ENCODE measurements at regions not wholly inside any gene's neighbourhood (a gene's known extent, or its start where the extent isn't known, plus 50 kb on each side); places are given as distances from the start of the nearest gene placed in this dataset.
"Not testable (repeated sequence)": the region's sequence is repeated elsewhere in the genome, so short reads cannot be mapped to it uniquely, and the experiment has no call there.

DNA sequence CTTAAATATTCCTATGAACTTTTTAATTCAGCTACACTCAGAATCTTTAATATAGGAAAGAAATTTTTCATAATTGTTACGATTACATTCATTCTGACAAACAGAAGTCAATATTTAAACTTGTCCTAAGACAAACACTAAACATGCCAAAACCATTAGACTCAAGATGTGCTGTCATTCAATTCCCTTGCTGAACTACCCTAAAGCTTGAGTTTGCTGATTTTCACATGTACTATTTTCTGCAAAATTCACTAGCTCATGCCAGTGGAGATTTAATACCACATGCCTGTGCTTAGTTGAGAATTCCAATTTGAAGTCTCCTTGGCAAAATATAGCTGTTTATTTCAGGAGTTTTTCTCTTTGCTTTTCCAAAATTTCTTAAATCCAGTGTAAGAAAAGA lies 448.0 kb downstream of the COL12A1 start:
- no peak for DNase-seq

DNA sequence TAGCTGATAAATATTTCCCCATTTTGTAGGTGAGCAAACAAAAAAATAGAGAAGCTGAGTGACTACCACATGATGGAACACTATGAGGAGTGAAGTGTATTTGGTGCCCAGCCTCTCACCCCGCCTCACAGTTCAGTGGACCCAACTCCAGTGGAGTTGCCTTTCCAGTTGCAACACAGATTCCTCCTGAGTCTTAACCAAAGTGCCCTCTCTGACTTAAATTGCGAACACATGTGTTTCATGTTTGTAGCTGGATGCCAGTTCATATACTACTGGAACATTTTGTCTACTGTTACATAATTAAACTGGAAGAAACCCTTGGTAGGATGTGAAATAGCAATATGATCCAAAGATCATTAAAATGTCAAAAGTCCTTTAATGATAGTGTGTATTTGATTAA lies 448.9 kb downstream of the COL12A1 start:
- DNase-seq, result no peak

DNA sequence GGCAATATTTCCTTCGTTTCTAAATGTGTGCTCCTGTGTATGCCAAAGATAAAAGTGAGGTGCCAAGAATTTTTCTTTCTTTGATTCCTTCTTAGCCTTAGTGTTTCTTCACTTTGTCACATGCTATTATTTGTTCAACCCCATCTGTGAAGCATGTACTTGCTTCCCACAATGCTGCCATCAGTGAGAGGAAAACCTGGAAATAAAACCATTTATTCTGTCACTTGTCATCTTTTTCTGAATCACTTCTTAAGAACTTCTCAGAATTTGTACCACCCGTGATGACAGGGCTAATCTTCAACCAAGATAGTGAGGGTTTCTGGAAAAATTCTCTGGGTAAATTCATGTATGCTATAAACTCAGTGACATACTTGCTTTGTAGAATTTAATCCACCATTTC lies 450.1 kb downstream of the COL12A1 start:
- no peak for DNase-seq

DNA sequence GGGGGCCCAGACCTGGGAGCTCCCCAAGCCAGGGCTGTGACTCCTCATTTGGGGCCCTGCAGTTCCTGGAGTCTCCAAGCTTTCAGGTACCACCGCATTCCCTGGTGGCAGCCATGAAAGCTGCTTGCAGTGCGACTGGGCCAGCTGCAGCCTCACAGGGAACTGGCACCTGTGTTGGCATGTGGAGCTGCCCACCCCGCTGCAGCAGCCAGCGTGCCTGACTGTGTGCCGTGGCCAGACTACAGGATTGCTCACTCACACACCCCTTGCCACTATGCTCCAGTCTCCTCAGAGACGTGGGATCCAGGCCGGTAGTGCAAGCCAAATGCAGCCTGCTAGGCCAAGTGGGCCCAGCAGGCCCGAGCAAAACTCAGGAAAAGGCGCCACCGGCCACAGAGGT lies 450.7 kb downstream of the COL12A1 start:
- DNase-seq, result no peak

DNA sequence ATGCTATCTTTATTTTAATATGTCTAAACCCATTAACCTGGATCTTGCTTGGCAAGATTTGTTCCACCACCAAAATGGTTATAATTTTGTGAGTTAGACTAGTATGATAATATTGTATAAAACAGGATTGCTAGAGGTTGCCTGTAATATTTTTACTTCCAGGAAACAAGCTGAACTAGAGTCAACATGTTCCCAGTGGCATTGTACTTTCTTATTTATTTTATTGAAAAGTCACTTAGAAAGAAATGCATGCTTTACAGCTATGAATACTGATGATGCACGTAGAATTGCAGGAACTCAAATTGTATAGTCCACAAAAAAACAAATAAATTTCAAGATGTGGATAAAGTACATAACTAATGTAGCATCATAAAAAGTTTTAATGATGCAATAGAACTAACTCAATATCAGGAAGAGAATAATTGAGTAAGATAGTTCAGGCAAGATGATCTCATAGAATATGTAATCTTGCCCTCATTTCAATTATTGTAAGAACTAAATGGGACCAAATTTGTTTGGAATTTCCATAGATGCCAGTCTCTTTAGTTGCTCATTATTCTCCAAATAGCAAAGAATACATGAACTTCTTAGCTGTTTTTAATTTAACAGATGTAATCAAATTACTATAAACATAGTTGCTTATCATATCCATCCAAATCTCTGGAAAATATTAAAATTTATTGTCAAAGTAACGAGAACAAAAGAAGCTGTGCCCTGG lies 451.8 kb downstream of the COL12A1 start:
- no peak for DNase-seq

DNA sequence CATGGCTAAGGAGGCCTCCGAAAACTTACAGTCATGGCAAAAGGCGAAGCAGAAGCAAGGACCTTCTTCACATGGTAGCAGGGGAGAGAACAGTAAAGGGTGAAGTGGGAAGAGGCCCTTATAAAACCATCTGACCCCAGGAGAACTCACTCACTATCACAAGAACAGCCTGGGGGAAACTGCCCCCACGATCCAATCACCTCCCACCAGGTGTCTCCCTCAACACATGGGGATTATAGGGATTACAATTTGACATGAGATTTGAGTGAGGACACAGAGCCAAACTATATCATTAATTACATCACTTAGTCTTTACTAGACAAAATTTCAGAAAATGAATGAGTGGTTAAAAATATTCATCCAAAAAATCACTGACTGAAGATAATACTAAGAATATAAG lies 453.6 kb downstream of the COL12A1 start:
- no peak for DNase-seq

DNA sequence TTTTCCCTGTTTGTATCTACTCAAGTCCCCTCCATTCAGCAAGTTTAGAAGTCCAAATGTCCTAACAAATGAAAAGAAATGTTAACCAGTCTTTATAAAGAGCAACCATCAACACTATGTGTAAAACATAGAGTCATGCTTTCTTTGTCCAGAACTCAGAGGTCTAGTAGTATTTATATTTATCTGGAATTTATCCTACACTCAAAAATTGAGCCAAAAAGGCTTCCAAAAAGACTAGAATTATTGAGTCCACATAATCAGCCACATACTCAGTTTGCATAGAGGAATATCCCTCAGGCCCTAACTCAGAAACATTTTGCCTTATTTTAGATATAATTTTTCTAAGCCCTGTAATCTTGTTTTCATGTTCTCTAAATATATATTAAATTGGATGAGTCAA lies 455.0 kb downstream of the COL12A1 start:
- no peak for DNase-seq

DNA sequence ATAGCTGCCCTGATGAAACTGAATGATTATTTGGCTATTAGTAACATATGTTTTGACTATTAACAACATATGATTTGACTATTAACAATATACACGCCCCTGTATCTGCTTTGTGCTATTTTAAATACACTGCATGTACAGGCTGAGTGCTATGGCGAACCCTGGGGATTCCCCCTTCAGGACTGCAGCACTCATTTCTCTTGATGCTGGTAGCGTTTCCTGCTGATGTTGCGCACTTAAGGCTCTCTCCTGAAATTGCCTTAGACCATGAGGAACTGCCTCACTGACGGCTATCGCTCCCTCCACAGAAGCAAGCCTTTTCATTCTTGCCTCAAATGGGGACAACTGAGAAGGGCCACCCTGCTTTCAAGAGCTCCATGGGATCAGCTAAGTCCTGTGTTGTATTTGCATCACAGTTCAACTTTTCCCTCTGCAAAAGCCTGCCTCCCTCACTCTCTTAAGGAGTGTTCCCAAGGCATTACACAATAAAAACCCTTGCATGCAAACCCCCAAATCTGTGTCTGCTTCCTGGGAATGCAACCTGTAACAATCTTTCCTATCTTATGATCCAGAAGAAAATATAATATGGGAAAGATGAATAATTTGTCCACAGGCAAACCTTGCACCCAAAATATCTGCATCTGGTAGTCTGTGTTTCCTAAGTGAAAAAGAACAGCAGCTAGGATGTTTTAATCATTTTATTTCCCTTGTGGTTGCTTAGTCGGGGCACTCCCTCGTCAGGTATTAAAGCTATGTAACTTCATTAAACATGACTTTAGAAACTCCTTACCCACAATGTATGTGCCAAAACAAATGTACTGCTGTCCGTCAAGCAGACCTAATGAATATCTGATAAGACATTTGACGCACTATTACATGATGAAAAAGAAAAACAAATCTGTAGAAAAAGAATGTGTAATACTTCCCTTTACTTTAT lies 456.4 kb downstream of the COL12A1 start:
- DNase-seq, result no peak

DNA sequence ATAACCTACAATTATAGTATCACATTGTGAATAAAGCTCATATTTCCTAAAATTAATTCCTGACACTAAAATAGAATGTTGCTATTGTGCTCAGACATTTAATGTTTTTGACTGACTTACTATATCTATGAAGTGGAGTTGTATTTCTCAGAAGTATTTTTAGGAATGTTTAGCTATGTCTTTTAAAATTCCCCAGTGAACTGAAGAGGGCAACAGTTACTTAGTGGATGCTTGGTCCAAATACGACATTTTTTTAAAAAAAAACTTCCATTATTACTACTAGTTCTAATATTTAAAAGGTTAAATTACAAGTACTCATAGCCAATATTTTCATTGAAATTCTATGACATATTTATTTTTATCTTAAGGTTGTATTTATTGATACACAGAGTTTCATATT lies 460.2 kb downstream of the COL12A1 start:
- no peak for DNase-seq

DNA sequence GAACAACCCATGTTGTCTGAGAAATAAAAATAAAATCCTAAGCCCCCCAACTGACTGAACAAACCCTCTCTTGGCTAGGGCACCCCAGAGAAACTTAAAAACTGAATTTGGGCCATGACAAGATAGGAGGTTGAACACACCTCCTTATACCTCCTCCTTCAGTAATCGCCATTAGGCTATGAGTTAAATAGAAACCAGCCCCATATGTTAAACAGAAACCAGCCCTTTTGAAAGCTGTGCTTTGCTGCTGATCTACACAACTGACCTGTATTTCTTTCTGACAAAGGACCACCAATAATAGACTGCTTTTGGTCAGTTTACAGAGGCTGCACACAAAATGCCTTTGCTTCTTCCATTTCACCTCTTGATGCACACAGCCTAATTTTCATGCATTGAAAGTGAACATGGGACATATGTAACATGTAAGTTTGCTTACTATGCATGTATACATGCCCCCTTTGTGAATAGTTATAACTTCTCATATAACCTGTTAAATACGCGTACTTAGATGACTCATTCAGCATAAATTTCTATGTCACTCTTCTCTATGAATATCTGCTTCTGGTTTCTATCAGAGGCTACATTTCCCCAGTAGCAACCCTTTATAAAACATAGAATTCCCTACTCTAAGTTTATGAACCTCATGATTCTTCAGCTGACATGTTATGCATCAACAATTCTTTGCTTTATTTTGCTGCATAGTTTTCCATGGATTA lies 462.9 kb downstream of the COL12A1 start:
- no peak for DNase-seq

DNA sequence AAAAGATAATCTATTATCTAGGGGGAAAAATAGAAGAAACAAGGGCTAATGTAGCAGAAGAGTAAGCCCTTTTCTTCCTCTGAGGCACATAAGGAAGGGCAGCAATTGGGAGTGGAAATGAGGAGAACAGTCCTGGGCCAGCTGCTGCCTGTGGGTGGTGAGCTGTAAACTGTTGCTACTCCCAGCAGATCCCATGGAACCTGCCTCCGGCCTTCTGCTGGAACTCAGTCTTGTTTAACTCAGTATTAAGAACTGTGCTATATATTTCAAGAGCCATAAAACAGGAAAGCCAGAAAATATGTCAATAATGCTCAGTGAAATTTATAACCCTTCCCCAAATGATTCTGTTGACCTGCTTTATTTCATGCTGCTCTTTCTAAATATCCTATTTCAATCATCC lies 464.2 kb downstream of the COL12A1 start:
- no peak for DNase-seq

DNA sequence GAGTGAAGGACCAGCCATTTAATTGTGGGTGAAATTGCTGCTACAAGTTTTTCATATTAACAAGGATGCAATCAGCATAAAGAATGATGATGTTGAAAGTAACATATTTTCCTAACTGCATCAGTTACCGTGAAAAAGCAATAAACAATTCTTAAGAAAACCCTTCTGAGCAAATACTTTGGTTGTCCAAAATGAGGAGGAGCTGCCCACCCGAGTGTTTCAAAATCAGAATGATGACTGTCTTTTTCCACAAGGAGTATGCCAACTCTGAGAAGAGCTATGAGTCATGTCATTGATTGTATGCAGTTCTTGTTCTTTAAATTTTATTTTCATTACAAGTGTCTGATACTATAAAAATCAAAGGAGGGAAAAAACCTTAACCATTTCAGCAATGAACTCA lies 470.5 kb downstream of the COL12A1 start:
- DNase-seq, result no peak

DNA sequence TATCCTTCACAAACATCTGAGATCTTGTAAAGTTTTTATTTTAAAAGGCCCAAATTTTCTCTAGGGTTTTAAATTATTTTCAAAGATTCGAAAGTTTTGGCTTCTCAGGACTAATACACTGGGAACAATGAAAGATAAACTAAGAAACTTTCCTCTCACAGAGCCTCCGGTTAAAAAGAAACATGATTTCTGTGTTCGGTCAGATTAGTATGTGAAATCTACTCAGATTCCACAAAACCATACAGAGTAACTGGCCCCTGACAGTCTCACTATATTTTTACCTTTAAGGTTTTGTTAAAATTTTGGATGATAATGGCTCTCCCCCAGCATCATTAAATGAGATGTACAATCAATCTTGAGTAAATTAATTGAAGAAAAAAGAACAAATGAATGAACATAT lies 471.0 kb downstream of the COL12A1 start:
- no peak for DNase-seq

DNA sequence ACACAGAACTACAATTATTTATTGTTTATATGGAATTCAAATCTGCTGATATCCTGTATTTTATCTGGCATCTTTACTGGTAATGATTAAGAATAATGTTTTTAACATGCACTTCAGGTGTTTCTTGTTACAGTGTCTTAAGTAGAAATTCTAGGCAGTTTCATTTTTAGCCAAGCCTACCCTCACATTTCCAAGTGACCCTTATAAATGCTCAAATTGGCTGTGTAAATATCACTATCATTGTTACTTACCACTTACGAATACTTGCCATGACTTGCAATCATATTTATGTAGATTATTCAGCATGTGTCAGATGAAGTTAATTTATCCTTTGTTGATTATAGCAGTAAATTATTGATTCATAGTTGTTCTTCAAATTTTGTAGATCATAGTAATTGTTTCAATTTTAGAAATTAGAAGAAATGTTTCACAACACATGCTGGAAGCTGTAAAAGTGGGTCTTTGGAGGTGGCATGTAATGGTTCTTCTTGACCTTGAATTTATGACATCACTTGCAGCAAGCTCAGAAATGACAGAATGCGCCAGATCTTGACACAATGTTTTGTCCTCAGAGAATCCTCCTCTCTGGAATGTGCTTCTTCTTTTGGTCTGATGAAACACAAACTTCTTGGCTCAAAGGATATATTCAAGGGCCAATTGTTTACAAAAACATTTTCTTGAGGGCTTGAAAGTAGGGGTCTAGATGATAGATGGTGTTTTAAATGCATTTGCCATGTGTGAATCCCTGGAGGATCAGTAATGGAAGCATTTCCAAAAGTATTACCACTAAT lies 471.8 kb downstream of the COL12A1 start:
- no peak for DNase-seq

DNA sequence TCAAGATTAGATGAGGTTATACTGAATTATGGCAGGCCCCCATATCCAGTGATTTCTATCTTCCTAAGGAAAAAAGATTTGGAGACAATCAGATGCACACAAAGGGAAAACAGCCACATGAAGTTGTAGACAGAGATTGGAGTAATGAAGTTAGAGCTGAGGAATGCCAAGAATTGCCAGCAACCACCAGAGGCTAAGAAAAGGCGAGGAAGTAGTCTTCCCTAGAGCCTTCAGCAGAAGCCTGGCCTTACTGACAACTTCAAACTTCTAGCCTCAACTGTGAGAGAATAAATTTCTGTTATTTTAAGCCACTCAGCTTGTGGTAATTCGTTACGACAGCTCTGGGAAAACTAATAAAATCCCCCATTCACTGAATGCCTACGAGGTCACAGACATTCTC lies 473.9 kb downstream of the COL12A1 start:
- no peak for DNase-seq

DNA sequence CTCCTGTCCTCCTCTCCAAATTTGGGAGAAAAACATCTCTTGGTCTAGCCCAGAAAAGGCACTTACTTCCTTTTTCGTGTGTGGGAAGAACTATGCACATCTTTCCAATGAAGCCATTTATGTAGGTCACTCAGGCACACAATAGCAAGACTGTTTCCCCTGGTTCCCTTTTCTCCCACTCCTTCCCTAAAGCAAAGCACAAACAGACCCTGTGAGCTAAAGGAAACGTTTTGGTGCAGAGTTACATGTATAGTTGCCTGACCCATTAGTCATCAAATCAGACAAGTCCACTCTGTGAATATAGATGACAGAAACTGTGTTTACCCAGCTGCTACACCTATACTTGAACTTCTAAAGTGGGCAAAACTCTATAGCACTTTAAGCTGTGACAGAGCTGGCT lies 474.6 kb downstream of the COL12A1 start:
- DNase-seq, result peak; percentile 4

DNA sequence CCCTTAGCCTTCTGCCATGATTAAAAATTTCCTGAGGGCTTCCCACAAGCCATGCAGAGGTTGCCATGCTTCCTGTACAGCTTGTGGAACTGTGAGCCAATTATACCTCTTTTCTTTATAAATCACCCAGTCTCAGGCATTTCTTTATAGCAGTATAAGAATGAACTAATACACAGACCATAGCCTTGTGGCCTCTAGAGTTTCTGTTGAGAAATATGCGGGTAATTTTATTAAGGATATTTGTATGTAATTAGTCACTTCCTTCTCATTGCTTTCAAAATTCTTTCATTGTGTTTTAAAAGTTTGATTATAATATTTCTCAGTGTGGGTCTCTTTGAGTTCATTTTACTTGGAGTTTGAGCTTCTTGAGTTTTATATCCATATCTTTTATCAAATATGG lies 484.9 kb downstream of the COL12A1 start:
- DNase-seq, result no peak

DNA sequence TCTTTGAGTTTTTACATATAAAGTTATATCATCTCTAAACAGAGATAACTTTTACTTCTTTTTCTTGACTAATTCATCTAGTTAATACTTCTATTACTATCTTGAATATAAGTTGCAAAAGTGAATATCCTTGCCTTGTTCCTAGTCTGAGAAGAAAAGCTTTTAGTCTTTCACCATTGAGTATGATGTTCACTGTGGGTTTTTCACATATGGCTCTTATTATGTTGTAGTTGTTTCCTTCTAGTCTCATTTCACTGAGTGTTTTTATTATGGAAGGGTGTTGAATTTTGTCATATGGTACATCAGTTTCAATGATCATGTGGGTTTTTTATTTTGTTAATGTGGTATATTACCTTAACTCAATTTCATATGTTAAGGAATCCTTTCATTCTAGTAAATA lies 488.3 kb downstream of the COL12A1 start:
- no peak for DNase-seq

DNA sequence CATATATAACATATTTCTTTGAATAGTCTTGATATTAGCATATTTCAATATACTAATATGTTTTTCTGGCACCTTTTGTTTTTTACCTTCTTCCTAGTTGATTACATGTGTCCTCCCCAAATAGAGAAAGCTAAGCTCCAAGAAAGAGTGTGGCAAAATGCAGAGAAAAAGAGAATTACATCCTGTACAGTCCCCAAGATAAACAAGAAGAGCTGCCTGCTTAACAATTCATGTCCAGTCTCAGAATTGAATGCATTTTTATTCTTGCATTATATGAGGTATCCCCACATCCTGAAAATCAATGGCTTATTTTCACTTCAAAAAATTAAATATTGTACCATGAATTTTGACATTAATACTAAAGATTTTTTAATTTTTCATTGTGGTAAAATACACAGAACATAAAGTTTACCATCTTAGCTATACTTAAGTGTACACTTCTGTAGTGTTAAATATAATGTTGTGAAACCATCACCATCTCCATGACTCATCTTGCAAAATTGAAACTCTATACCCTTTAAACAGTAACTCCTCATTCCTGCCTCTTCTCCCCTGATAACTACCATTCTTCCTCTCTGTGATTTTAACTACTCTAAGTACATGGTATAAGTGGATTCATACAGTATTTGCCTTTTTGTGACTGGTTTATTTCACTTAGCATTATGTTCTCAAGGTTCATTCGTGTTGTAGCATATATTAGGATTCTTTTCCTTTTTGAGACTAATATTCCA lies 490.3 kb downstream of the COL12A1 start:
- no peak for DNase-seq

DNA sequence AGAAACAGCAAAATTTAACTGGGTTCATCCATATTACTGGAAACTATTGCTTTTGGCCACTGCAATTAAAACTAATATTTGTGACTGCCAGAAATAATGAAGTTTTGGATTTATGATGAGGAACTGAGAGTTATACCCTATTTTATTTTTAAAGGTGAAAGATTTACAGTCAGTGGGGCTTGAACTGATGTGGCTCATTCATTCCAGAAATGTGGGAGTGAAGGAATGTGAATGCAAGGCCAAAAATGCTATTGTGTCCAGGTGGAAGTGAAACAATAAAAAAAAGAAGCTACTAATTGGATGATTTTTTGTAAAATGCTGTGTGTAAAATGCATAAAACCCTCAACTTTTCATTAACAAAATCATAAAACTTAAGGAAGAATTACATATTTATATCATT lies 491.9 kb downstream of the COL12A1 start:
- no peak for DNase-seq

DNA sequence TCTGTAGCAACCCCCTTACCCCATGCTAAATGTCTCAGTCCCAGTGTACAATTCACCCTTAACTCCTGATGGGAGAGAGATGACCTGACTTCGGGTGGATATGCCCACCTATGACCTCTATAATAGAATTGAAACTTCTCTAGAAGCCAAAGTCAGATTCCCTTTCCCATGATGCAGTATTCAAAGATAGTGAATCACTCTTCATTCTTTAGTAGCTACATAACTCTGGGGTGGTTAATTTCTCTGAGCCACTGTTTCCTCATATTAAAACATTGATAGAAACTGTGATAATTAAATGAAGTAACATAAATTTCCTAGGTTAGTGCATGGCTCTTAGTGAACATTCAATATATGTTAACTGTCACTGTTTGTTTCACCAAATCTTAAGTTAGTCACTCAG lies 500.4 kb downstream of the COL12A1 start:
- no peak for DNase-seq

DNA sequence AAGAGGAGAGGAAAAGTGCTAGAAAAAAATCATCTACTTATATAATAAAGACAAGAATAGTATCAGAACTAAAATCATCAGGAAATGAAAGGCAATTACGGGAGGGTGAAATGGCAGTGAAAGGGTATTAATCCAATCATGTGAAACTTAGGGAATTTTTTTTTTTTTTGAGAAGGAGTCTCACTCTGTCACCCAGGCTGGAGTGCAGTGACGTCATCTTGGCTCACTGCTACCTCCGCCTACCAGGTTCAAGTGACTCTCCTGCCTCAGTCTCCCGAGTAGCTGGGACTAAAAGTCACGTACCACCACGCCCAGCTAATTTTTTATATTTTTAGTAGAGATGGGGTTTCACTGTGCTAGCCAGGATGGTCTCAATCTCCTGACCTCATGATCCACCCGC lies 501.3 kb downstream of the COL12A1 start:
- not testable (repeated sequence) for DNase-seq
